ENCODE measurements at regions not wholly inside any gene's neighbourhood (a gene's known extent, or its start where the extent isn't known, plus 50 kb on each side); places are given as distances from the start of the nearest gene placed in this dataset.

DNA sequence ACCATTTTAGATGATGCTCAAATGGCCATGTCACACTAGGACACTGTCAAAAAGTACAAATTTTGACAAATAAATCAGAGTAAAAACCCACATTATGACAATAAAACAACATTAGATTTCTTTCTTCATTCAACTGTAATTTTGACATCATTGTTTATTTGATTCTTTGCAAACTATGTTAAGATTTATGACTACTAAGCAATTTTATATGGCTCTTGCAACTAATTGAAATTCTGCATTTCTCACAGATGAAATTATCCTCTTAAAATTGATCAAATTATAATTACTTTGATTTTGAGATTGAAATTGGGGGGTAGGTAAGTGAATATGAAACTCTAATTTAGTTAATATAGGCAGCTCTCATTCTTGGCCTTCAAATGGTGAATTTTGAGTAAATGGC lies 59.8 kb downstream of the ATOH1 start:
- no peak for ATAC-seq
- H3K27ac Mint-ChIP-seq, result no peak overlapping the region
- CTCF ChIA-PET, result no interaction called here
- no peaks in the 10 kb centered on the region for H3K36me3 Mint-ChIP-seq (ENCODE audit: low read depth)
- TF ChIP-seq, protein P1, sequence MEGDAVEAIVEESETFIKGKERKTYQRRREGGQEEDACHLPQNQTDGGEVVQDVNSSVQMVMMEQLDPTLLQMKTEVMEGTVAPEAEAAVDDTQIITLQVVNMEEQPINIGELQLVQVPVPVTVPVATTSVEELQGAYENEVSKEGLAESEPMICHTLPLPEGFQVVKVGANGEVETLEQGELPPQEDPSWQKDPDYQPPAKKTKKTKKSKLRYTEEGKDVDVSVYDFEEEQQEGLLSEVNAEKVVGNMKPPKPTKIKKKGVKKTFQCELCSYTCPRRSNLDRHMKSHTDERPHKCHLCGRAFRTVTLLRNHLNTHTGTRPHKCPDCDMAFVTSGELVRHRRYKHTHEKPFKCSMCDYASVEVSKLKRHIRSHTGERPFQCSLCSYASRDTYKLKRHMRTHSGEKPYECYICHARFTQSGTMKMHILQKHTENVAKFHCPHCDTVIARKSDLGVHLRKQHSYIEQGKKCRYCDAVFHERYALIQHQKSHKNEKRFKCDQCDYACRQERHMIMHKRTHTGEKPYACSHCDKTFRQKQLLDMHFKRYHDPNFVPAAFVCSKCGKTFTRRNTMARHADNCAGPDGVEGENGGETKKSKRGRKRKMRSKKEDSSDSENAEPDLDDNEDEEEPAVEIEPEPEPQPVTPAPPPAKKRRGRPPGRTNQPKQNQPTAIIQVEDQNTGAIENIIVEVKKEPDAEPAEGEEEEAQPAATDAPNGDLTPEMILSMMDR (IDR thresholded peaks at IDR 0.05), result no peak
- intact Hi-C loops (cut with micrococcal nuclease), result no loop called here
- H3K27me3 Mint-ChIP-seq, result no peaks in the 10 kb centered on the region
- POLR2A ChIA-PET, result no interaction called here
- no peaks in the 10 kb centered on the region for H3K4me1 Mint-ChIP-seq (ENCODE audit: low read depth)
- H3K4me3 Mint-ChIP-seq, result no peak overlapping the region
- peaks cover 1% of the 10 kb centered on the region for H3K9me3 Mint-ChIP-seq
- no peak for DNase-seq

DNA sequence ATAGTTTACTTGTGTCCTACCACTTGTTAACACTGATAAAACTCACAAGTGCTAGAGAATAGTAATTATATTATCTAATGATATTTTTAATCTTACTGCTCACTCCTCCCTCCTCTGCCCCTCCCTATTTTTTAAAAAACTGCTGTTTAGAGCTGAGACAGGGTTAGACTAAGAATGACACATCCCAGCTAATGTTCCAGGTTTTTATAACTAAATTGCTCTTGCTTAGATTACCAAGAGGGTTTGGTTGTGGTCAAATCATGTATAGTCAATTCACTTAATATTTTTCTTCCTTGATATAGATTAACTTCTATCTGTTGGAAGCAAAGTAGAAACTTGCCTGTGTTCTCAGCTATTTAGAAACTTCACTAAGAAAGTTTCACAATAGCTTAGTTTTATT lies 60.2 kb downstream of the ATOH1 start:
- H3K4me1 Mint-ChIP-seq (ENCODE audit: low read depth), result no peaks in the 10 kb centered on the region

DNA sequence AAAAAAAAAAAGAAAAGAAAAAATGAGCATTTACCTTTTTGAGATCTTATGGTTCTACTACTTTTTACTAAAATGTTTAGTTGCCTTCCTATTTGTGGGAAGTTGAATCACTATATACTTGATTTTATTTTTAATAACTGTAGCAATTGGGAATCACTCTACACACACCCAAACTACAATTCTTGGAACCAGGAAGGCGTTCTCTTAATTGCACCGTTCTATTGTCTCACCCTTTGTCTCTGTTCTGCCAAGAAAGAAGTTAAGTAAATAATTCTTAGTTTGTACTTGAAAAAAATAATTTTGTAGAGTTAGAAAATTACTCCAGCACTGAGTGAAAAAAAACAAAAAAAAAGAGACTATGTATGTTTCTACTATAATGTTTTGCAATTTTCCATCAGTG lies 62.7 kb downstream of the ATOH1 start:
- H3K27ac Mint-ChIP-seq, result no peak overlapping the region

More for the DNA sequence above, 60.2 kb downstream of the ATOH1 start:
- no peak for DNase-seq
- Mint-ChIP-seq H3K4me3 (no peak overlapping the region), H3K9me3 (peaks cover 1% of the 10 kb centered on the region), H3K27ac (no peak overlapping the region), H3K27me3 (no peaks in the 10 kb centered on the region), H3K36me3 (ENCODE audit: low read depth) (no peaks in the 10 kb centered on the region)
- no peak for ATAC-seq
- TF ChIP-seq, protein P1 (IDR thresholded peaks at IDR 0.05), result no peak
- POLR2A ChIA-PET, result no interaction called here
- CTCF ChIA-PET, result no interaction called here
- intact Hi-C loops (cut with micrococcal nuclease), result no loop called here

DNA sequence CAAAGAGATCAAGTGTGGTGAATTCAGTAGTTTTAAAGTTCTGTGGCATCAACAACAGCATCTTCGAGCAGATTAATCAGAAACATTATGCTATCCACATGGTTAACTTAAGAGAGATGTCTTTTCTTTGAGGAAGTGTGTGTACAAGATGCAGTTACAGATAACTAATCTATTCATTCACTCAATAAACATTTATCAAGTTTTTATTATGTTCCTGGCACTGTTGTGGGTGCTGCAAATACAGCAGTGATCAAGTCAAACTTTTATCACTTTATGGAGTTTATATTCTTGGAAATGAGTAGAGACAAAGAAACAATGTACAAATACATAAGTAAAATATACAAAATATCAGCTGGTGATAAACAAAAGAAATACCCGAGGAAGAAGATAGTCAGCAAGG lies 66.4 kb downstream of the ATOH1 start:
- ATAC-seq, result no peak
- H3K27ac Mint-ChIP-seq, result no peak overlapping the region
- no peaks in the 10 kb centered on the region for H3K36me3 Mint-ChIP-seq (ENCODE audit: low read depth)

More for the DNA sequence above, 62.7 kb downstream of the ATOH1 start:
- Mint-ChIP-seq H3K4me1 (ENCODE audit: low read depth) (no peaks in the 10 kb centered on the region), H3K4me3 (no peak overlapping the region), H3K9me3 (peaks cover 1% of the 10 kb centered on the region), H3K36me3 (ENCODE audit: low read depth) (no peaks in the 10 kb centered on the region), H3K27me3 (no peaks in the 10 kb centered on the region)
- TF ChIP-seq, protein P1 (IDR thresholded peaks at IDR 0.05), result no peak
- CTCF ChIA-PET, result no interaction called here
- intact Hi-C loops (cut with micrococcal nuclease), result no loop called here
- no peak for ATAC-seq
- POLR2A ChIA-PET, result no interaction called here
- no peak for DNase-seq

DNA sequence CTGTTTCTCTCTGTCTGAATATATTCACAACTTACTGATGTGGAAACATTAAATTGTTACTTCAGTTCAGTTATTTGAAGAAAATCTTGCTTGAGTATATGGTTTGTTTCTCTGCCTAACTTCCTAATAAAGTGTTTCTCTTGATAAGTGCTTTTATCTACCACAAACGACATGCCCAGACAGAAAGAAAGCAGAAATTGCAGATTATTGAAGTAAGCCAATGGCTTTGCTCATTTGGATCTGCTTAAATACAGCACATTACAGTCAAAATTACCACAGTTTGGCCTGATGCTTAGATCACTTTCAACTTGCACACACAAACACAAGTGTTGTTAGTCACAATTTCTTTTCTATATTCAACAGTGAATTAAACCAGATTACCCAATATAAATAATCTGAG lies 68.0 kb downstream of the ATOH1 start:
- H3K27me3 Mint-ChIP-seq, result peaks cover 1% of the 10 kb centered on the region
- intact Hi-C loops (cut with micrococcal nuclease), result no loop called here
- CTCF ChIA-PET, result no interaction called here
- no peaks in the 10 kb centered on the region for H3K9me3 Mint-ChIP-seq
- H3K4me1 Mint-ChIP-seq (ENCODE audit: low read depth), result no peaks in the 10 kb centered on the region
- TF ChIP-seq, protein P1 (IDR thresholded peaks at IDR 0.05), result no peak
- POLR2A ChIA-PET, result no interaction called here
- no peak overlapping the region for H3K27ac Mint-ChIP-seq
- no peak overlapping the region for H3K4me3 Mint-ChIP-seq
- DNase-seq (no peak), ATAC-seq (no peak)
- no peaks in the 10 kb centered on the region for H3K36me3 Mint-ChIP-seq (ENCODE audit: low read depth)

More for the DNA sequence above, 66.4 kb downstream of the ATOH1 start:
- Mint-ChIP-seq H3K4me1 (ENCODE audit: low read depth) (no peaks in the 10 kb centered on the region), H3K9me3 (no peaks in the 10 kb centered on the region), H3K27me3 (peaks cover 1% of the 10 kb centered on the region), H3K4me3 (no peak overlapping the region)
- DNase-seq, result no peak
- intact Hi-C loops (cut with micrococcal nuclease), result no loop called here
- TF ChIP-seq, protein P1 (IDR thresholded peaks at IDR 0.05), result no peak
- ChIA-PET CTCF (no interaction called here), POLR2A (no interaction called here)
